Spleen (tissue), 11 donors: ENCODE measurements at regions not wholly inside any gene's neighbourhood (a gene's known extent, or its start where the extent isn't known, plus 50 kb on each side); places are given as distances from the start of the nearest gene placed in this dataset.

Experiments used
- DNase-seq: peaks from one replicate; pipeline ENCODE4 v3.0.0-alpha.2; 2020
- H3K27ac ChIP-seq, 8 donors: fragments of 200-600 bp; sonication (generic) in 7 of 8; 1 replicate in 4 of 8; 2 replicates in 4 of 8; pipeline versions ENCODE4 v1.5.0 to v1.8.0; 2016 to 2021; ENCODE audit warnings: inconsistent platforms in 4 of 8, mild to moderate bottlenecking in 4 of 8, moderate library complexity in 1 of 8
- H3K27me3 ChIP-seq, 7 donors: fragments of 200-600 bp; sonication (generic) in 6 of 7; replicated peaks in 1 of 7; 1 replicate in 4 of 7; 2 replicates in 3 of 7; pipeline versions ENCODE4 v1.5.0 to v1.8.0; 2016 to 2021; ENCODE audit warnings: inconsistent platforms in 3 of 7, mild to moderate bottlenecking in 1 of 7
- H3K36me3 ChIP-seq, 6 donors: fragments of 200-600 bp; sonication (generic) in 5 of 6; 1 replicate in 4 of 6; 2 replicates in 2 of 6; pipeline versions ENCODE4 v1.5.0 to v1.8.0; 2016 to 2021; ENCODE audit warnings: inconsistent platforms in 2 of 6
- H3K4me1 ChIP-seq, 6 donors: fragments of 200-600 bp; sonication (generic) in 5 of 6; 1 replicate in 3 of 6; 2 replicates in 3 of 6; pipeline versions ENCODE4 v1.5.0 to v1.8.0; 2016 to 2021; ENCODE audit warnings: inconsistent platforms in 3 of 6
- H3K4me3 ChIP-seq, 8 donors: fragments of 200-600 bp; sonication (generic) in 7 of 8; 1 replicate in 4 of 8; 2 replicates in 4 of 8; pipeline versions ENCODE4 v1.5.0 to v1.8.0; 2016 to 2021; ENCODE audit warnings: inconsistent platforms in 4 of 8, mild to moderate bottlenecking in 4 of 8, moderate library complexity in 2 of 8
- H3K9me3 ChIP-seq, 8 donors: fragments of 200-600 bp; sonication (generic) in 7 of 8; 1 replicate in 4 of 8; 2 replicates in 4 of 8; pipeline versions ENCODE4 v1.5.0 to v1.8.0; 2016 to 2021; ENCODE audit warnings: inconsistent platforms in 4 of 8
- CTCF ChIP-seq, 11 experiments: fragments of 200-600 bp in 7 of 11; fragments of 450-650 bp in 4 of 11; sonication (generic) in 4 of 11; IDR thresholded peaks in 8 of 11; conservative IDR thresholded peaks in 3 of 11; 1 replicate in 7 of 11; 2 replicates in 4 of 11; pipeline versions ENCODE4 v1.4.0 to v1.8.0; 2016 to 2021; ENCODE audit warnings: antibody characterized with exemption in 11 of 11, inconsistent platforms in 4 of 11, mild to moderate bottlenecking in 1 of 11
- POLR2A ChIP-seq, 3 donors: fragments of 450-650 bp; IDR thresholded peaks; one replicate each; pipeline ENCODE4 v1.5.1; 2017; ENCODE audit warnings: antibody characterized with exemption in 3 of 3, mild to moderate bottlenecking in 1 of 3
- POLR2AphosphoS5 ChIP-seq, 3 donors: sonication (generic); formaldehyde crosslinking; IDR thresholded peaks; one replicate each; pipeline ENCODE4 v1.5.1; 2017; ENCODE audit warnings: antibody characterized with exemption in 3 of 3
- WGBS, 5 donors: extraction: QIAGEN DNeasy Blood & Tissue Kit in 3 of 5; methylation state at CpG; one replicate each; pipeline versions ENCODE4 v1.1.5 to v1.1.7; 2013 to 2018; 5-methylcytosine and 5-hydroxymethylcytosine counted together
- intact Hi-C: fragments of 100-400 bp; cut with DNase I; formaldehyde crosslinking; loops from one replicate; pipeline ENCODE4 v1.15.0; 2023; ENCODE audit warnings: low total_unique reads
- donor health status: healthy with polysubstance abuse.
- donor health status: DM: no; HTN: no; CAD: no; lungs with moderate emphysema.
- donor health status: DM: no; HTN: no; CAD: no.
- donor health status: Bipolar disorder and iron deficiency.
- donor health status: healthy.
- donor health status: DM: no; HTN: no; CAD: no.
- donor health status: DM: yes; HTN: yes; CAD: no.

- H3K9me3 ChIP-seq, result no peaks in the 10 kb centered on the region
- no peaks in the 10 kb centered on the region for H3K36me3 ChIP-seq
- TF ChIP-seq POLR2A (IDR thresholded peaks at IDR 0.05) (no peak), POLR2AphosphoS5 (IDR thresholded peaks at IDR 0.05) (no peak), CTCF (IDR thresholded peaks at IDR 0.05 in 8 of 11, conservative IDR thresholded peaks at IDR 0.05 in 3 of 11) (no peak)
- intact Hi-C loops, result no loop called here
- no peak overlapping the region for H3K27ac ChIP-seq
- H3K4me3 ChIP-seq, result no peak overlapping the region
- DNase-seq, result no peak
- 67 to 73% (median 71%) methylated on average over 5 of the region's 5 CpGs for WGBS, 5 donors
- no peaks in the 10 kb centered on the region for H3K27me3 ChIP-seq
- H3K4me1 ChIP-seq, result no peaks in the 10 kb centered on the region
These were observed 674.9 kb downstream of the NYAP2 start for GRCh38 chr2:226074391-226074790.

GRCh38 chr2:226073496-226074160, 674.1 kb downstream of the NYAP2 start:
- intact Hi-C loops, result no loop called here
- DNase-seq, result no peak
- TF ChIP-seq POLR2A (IDR thresholded peaks at IDR 0.05) (no peak), CTCF (IDR thresholded peaks at IDR 0.05 in 8 of 11, conservative IDR thresholded peaks at IDR 0.05 in 3 of 11) (no peak), POLR2AphosphoS5 (IDR thresholded peaks at IDR 0.05) (no peak)
- Histone ChIP-seq H3K4me3 (no peak overlapping the region), H3K27me3 (no peaks in the 10 kb centered on the region), H3K9me3 (no peaks in the 10 kb centered on the region), H3K36me3 (no peaks in the 10 kb centered on the region), H3K4me1 (no peaks in the 10 kb centered on the region), H3K27ac (no peak overlapping the region)
- WGBS, 5 donors, result 87 to 94% (median 92%) methylated on average over 2 of the region's 2 CpGs

GRCh38 chr2:226066873-226067272, 667.4 kb downstream of the NYAP2 start:
- TF ChIP-seq POLR2AphosphoS5 (IDR thresholded peaks at IDR 0.05) (no peak), CTCF (IDR thresholded peaks at IDR 0.05 in 8 of 11, conservative IDR thresholded peaks at IDR 0.05 in 3 of 11) (no peak), POLR2A (IDR thresholded peaks at IDR 0.05) (no peak)
- H3K36me3 ChIP-seq, result no peaks in the 10 kb centered on the region
- DNase-seq, result no peak
- H3K27ac ChIP-seq, result no peak overlapping the region
- no peak overlapping the region for H3K4me3 ChIP-seq
- no peaks in the 10 kb centered on the region for H3K9me3 ChIP-seq
- intact Hi-C loops, result no loop called here
- WGBS, 5 donors, result 69 to 89% (median 73%) methylated on average over 4 of the region's 4 CpGs
- H3K27me3 ChIP-seq, result no peaks in the 10 kb centered on the region
- H3K4me1 ChIP-seq, result no peaks in the 10 kb centered on the region

GRCh38 chr2:226066391-226066790, 666.9 kb downstream of the NYAP2 start:
- intact Hi-C loops, result no loop called here

More at GRCh38 chr2:226066391-226066790, 666.9 kb downstream of the NYAP2 start:
- DNase-seq, result no peak
- Histone ChIP-seq H3K9me3 (no peaks in the 10 kb centered on the region), H3K4me1 (no peaks in the 10 kb centered on the region), H3K36me3 (no peaks in the 10 kb centered on the region), H3K4me3 (no peak overlapping the region), H3K27me3 (no peaks in the 10 kb centered on the region), H3K27ac (no peak overlapping the region)
- TF ChIP-seq CTCF (IDR thresholded peaks at IDR 0.05 in 8 of 11, conservative IDR thresholded peaks at IDR 0.05 in 3 of 11), result no peak
- TF ChIP-seq POLR2AphosphoS5 (IDR thresholded peaks at IDR 0.05), result no peak
- no peak for TF ChIP-seq POLR2A (IDR thresholded peaks at IDR 0.05)
- WGBS, 5 donors, result 79 to 91% (median 83%) methylated on average over 3 of the region's 3 CpGs
